HepG2 (cell line): ENCODE measurements at regions not wholly inside any gene's neighbourhood (a gene's known extent, or its start where the extent isn't known, plus 50 kb on each side); places are given as distances from the start of the nearest gene placed in this dataset.

Experiments used
- ATAC-seq: fragments of 200-7000 bp; cut with Tn5 transposase; 3 replicates; pipeline ENCODE4 v1.9.1; 2020; ENCODE audit warnings: mild to moderate bottlenecking, moderate library complexity
- BruUV-seq: library from RNA; stranded (reverse); fragments of 400-500 nt; replicated peaks from 2 replicates; lab custom pipeline; 2021; lab: Mats Ljungman, UMichigan
- CTCF ChIA-PET: fragments of 300-600 bp; formaldehyde crosslinking; extraction: SDS; loops from one replicate; lab custom pipeline; 2021; ENCODE audit warnings: low total read pairs, inconsistent platforms, low intra/inter-chr PET ratio; lab: Yijun Ruan, JAX
- POLR2A ChIA-PET: fragments of 350-600 bp; sonication (Branson Sonifier 250); formaldehyde crosslinking; loops from one replicate; lab custom pipeline; 2020; ENCODE audit warnings: antibody characterized with exemption, inconsistent platforms; lab: Yijun Ruan, JAX
- DNase-seq: peaks from one replicate; pipeline ENCODE4 v3.0.0-alpha.2; 2015; ENCODE audit warnings: low spot score
- FAIRE-seq: peaks from 3 replicates; lab custom pipeline; 2011; peaks lifted over from hg19 to GRCh38; lab: Jason Lieb, UNC
- H2AFZ ChIP-seq: one replicate; pipeline ENCODE4 v1.6.1; 2011; ENCODE audit warnings: low read length, inconsistent platforms
- H3K27ac ChIP-seq: fragments of 300-600 bp; 3 replicates; pipeline ENCODE4 v1.8.0; 2011; ENCODE audit warnings: mixed run types, mild to moderate bottlenecking, mixed read lengths, low read length, inconsistent platforms; ENCODE audit not compliant: insufficient read depth; ENCODE audit errors: extremely low read length
- H3K27me3 ChIP-seq, 2 experiments: fragments of 200-600 bp in 1 of 2; 2 replicates in 1 of 2; 3 replicates in 1 of 2; pipeline versions ENCODE4 v1.6.0 to v1.8.0; 2011; ENCODE audit warnings: low read length in 2 of 2, mild to moderate bottlenecking in 2 of 2, moderate library complexity in 2 of 2, inconsistent platforms in 1 of 2; ENCODE audit not compliant: insufficient read depth in 2 of 2, control insufficient read depth in 1 of 2
- H3K36me3 ChIP-seq, 2 experiments: fragments of 200-600 bp in 1 of 2; replicated peaks in 1 of 2; 2 replicates in 1 of 2; 3 replicates in 1 of 2; pipeline versions ENCODE4 v1.5.1 to v1.8.0; 2011; ENCODE audit warnings: low read length in 2 of 2, inconsistent platforms in 1 of 2; ENCODE audit not compliant: insufficient read depth in 2 of 2, control insufficient read depth in 1 of 2
- H3K4me1 ChIP-seq: 2 replicates; pipeline ENCODE4 v1.5.1; 2012; ENCODE audit warnings: low read length, inconsistent platforms; ENCODE audit not compliant: insufficient read depth
- H3K4me2 ChIP-seq: 2 replicates; pipeline ENCODE4 v1.6.0; 2011; ENCODE audit warnings: low read depth, low read length, inconsistent platforms
- H3K4me3 ChIP-seq, 3 experiments: fragments of 200-600 bp in 1 of 3; sonication (generic), shearing (Covaris generic) in 1 of 3; replicated peaks in 1 of 3; 2 replicates each; pipeline ENCODE4 v1.5.1; 2011 to 2016; ENCODE audit warnings: low read length in 3 of 3, inconsistent platforms in 2 of 3, low read depth in 2 of 3, mild to moderate bottlenecking in 2 of 3, control low read depth in 1 of 3, mixed read lengths in 1 of 3; ENCODE audit not compliant: insufficient read depth in 1 of 3
- H3K79me2 ChIP-seq: one replicate; pipeline ENCODE4 v1.6.1; 2011; ENCODE audit warnings: low read length, inconsistent platforms; ENCODE audit not compliant: insufficient read depth
- H3K9ac ChIP-seq: 2 replicates; pipeline ENCODE4 v1.6.0; 2011; ENCODE audit warnings: mild to moderate bottlenecking, low read depth, low read length, inconsistent platforms; ENCODE audit not compliant: insufficient read depth
- H3K9me3 ChIP-seq: 2 replicates; pipeline ENCODE4 v1.5.1; 2012; ENCODE audit warnings: mild to moderate bottlenecking, low read length
- H4K20me1 ChIP-seq: 2 replicates; pipeline ENCODE4 v1.6.0; 2011; ENCODE audit warnings: inconsistent platforms, mild to moderate bottlenecking, low read length, moderate library complexity; ENCODE audit not compliant: insufficient read depth
- CEBPB ChIP-seq: IDR thresholded peaks from 2 replicates; pipeline ENCODE4 v1.6.1; 2011; ENCODE audit warnings: low read depth, low read length, improper control_type of control experiment, borderline replicate concordance
- DR1 ChIP-seq: sonication (generic); formaldehyde crosslinking; IDR thresholded peaks from 2 replicates; pipeline ENCODE4 v1.8.0; 2021; ENCODE audit warnings: mild to moderate bottlenecking, missing genetic modification reagents, inconsistent platforms
- FLYWCH1 ChIP-seq: sonication (generic); formaldehyde crosslinking; IDR thresholded peaks from 2 replicates; pipeline ENCODE4 v1.8.1; 2023; ENCODE audit warnings: mild to moderate bottlenecking, missing genetic modification reagents
- WGBS: methylation state at CpG from one replicate; pipeline ENCODE4 v1.1.6; 2017; ENCODE audit warnings: low lambda C conversion rate; 5-methylcytosine and 5-hydroxymethylcytosine counted together
- in situ Hi-C: cut with HindIII; loops from 2 replicates; pipeline ENCODE4 v1.10.0; 2017; ENCODE audit warnings: low pct_unique_long_range_greater_than_20kb; ENCODE audit not compliant: extremely low pct_ligation_motif_present
- intact Hi-C: fragments of 100-400 bp; cut with micrococcal nuclease; formaldehyde crosslinking; loops from one replicate; pipeline ENCODE4 v1.10.0; 2022; ENCODE audit not compliant: unreplicated experiment
- TF ChIP-seq, protein P1 (sequence below): sonication (generic); formaldehyde crosslinking; conservative IDR thresholded peaks from 2 replicates; pipeline ENCODE4 v1.4.0; 2020; ENCODE audit warnings: missing genetic modification reagents

GRCh38 chr6:80728101-80728750 is 621.8 kb downstream of the BCKDHB start:
- no peak for ATAC-seq
- no peak overlapping the region for H2AFZ ChIP-seq
- no peak for DNase-seq
- intact Hi-C loops: no loop called here
- in situ Hi-C loops: no loop called here
- no peaks in the 10 kb centered on the region for H3K4me1 ChIP-seq
- H4K20me1 ChIP-seq: no peaks in the 10 kb centered on the region
- no peak overlapping the region for H3K9ac ChIP-seq
- H3K36me3 ChIP-seq: no peaks in the 10 kb centered on the region
- no TSS peak for BruUV-seq
- H3K27me3 ChIP-seq: no peaks in the 10 kb centered on the region
- 0% methylated on average over 1 of the region's 1 CpG for WGBS
- no peaks in the 10 kb centered on the region for H3K79me2 ChIP-seq
- H3K4me2 ChIP-seq: no peak overlapping the region
- TF ChIP-seq, protein P1, sequence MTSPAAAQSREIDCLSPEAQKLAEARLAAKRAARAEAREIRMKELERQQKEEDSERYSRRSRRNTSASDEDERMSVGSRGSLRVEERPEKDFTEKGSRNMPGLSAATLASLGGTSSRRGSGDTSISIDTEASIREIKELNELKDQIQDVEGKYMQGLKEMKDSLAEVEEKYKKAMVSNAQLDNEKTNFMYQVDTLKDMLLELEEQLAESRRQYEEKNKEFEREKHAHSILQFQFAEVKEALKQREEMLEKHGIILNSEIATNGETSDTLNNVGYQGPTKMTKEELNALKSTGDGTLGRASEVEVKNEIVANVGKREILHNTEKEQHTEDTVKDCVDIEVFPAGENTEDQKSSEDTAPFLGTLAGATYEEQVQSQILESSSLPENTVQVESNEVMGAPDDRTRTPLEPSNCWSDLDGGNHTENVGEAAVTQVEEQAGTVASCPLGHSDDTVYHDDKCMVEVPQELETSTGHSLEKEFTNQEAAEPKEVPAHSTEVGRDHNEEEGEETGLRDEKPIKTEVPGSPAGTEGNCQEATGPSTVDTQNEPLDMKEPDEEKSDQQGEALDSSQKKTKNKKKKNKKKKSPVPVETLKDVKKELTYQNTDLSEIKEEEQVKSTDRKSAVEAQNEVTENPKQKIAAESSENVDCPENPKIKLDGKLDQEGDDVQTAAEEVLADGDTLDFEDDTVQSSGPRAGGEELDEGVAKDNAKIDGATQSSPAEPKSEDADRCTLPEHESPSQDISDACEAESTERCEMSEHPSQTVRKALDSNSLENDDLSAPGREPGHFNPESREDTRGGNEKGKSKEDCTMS (CRISPR knock-in tag): no peak
- peak; percentile 38; the same call in 1 of the 2 replicates for TF ChIP-seq CEBPB
- no peak for TF ChIP-seq FLYWCH1
- no peak for TF ChIP-seq DR1 (CRISPR knock-in tag)
- TF ChIP-seq, all 625 proteins: peak for 1
- no peak for FAIRE-seq
- CTCF ChIA-PET: no interaction called here
- Histone ChIP-seq H3K9me3 (no peaks in the 10 kb centered on the region), H3K4me3 (no peak overlapping the region), H3K27ac (no peak overlapping the region)
- POLR2A ChIA-PET: no interaction called here
